ENCODE measurements at regions not wholly inside any gene's neighbourhood (a gene's known extent, or its start where the extent isn't known, plus 50 kb on each side); places are given as distances from the start of the nearest gene placed in this dataset.
"Not testable (repeated sequence)": the region's sequence is repeated elsewhere in the genome, so short reads cannot be mapped to it uniquely, and the experiment has no call there.

DNA sequence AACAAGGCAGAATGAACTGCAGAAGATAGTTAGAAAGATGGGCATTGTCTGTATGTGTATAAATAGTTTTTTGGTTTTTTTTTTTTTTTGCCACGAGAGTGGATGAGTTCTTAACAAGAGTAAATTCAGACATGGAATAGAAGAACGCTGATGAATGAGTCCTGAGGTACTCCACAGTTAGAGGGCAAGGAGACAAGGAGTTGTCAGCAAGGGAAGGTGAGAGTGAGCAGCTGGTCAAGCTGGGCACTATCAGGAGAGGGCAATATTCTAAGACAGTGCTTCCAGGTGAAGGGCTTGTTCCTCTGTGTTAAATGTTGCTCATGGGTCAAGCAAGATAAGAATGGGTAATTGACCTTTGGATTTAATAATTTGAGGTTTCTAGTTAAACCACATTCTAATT is 138.6 kb upstream of the FAM78B start:
- no peak for DNase-seq (ENCODE audit: low spot score)

GRCh38 chr1:166307261-166308188 is 140.7 kb upstream of the FAM78B start:
- no peak for DNase-seq (ENCODE audit: low spot score)

DNA sequence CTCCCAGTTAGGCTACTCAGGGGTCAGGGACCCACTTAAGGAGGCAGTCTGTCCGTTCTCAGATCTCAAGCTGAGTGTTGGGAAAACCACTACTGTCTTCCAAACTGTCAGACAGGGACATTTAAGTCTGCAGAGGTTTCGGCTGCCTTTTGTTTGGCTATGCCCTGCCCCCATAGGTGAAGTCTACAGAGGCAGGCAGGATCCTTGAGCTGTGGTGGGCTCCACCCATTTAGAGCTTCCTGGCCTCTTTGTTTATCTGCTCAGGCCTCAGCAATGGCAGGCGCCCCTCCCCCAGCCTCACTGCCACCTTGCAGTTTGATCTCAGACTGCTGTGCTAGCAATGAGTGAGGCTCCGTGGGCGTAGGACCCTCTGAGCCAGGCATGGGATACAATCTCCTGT is 149.5 kb upstream of the FAM78B start:
- DNase-seq (ENCODE audit: low spot score) = not testable (repeated sequence)

GRCh38 chr1:166322470-166322869 is 155.7 kb upstream of the FAM78B start:
- DNase-seq (ENCODE audit: low spot score) = no peak

GRCh38 chr1:166327886-166328285 is 161.1 kb upstream of the FAM78B start:
- no peak for DNase-seq (ENCODE audit: low spot score)

- DNase-seq (ENCODE audit: low spot score) = no peak
Observed at GRCh38 chr1:166328956-166329355, 162.2 kb upstream of the FAM78B start.

DNA sequence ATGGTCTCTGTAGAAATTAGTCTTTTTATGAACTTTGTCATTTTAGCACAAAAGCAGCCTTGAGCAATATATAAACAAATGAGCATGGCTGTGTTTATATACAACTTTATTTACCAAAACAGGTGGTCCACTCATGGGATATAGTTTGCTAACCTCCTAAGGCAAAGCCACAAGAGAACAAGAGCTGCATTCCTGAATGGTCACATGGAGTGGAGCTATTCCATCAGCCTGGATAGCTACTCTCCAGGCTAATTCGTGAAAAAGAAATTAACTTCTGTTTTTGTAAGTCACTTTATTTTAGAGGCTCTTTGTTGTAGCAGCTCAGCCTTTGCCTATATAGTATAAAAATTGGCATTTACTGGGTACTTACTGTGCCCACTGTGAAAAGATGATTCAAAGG is 163.3 kb upstream of the FAM78B start:
- DNase-seq (ENCODE audit: low spot score) = no peak

DNA sequence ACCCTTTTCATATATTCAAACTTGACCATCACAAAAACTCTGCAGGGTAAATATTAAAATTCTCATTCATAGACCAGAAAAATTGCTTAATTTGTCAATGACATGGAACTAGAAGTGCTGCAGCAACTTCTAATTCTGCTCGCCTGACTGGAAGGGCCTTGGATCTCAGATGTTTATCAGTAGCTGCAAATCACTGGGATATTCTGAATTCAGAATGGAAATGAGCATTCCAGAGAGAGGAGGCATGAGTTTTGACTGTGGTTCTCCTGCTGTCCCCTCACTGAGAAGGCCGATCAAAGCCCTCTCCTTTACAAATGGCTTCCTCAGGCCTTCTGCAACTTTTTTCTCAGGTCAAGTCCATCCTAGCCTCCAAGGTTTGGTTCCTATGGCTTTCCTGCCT is 171.3 kb upstream of the FAM78B start:
- DNase-seq (ENCODE audit: low spot score) = no peak

DNA sequence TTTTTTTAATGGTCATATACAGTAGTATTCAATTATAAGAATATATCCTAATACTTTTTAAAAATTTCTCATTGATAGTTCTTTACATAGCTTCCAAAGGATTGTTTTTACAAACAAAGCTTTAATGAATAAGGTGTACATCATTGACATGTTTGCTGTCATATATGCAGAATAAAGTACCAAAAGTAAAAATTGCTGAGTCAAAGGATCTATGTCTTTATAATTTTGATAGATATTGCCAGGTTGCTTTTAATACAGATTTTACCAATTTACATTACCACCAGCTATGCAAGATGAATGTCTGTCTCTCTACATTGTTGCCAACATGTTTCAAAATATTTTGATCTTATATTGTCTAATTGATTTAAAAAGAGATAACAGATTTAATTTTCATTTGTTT is 173.9 kb upstream of the FAM78B start:
- no peak for DNase-seq (ENCODE audit: low spot score)

- no peak for DNase-seq (ENCODE audit: low spot score)
Observed at GRCh38 chr1:166343276-166343675, 176.5 kb upstream of the FAM78B start.

DNA sequence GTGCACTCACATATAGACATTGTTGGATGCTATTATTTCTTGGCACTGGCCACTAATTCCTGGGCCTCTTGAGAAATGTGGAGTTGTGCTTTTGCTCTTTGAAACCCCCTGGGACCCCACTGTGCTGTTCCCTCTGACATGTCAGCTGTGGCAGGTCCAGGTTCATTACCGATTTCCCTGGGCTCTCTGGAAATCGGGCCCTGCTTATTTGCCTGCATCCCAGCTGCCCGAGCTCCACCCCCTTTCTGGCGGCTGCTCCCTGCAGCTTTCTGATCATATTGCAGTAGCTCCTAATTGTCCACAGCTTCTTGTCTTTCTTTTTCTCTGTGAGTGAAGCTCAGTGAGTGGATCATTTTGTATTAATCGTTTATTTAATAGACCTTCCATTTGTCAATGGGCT is 183.7 kb upstream of the FAM78B start:
- no peak for DNase-seq (ENCODE audit: low spot score)

- DNase-seq (ENCODE audit: low spot score) = no peak
Observed at GRCh38 chr1:166351676-166352075, 184.9 kb upstream of the FAM78B start.

DNA sequence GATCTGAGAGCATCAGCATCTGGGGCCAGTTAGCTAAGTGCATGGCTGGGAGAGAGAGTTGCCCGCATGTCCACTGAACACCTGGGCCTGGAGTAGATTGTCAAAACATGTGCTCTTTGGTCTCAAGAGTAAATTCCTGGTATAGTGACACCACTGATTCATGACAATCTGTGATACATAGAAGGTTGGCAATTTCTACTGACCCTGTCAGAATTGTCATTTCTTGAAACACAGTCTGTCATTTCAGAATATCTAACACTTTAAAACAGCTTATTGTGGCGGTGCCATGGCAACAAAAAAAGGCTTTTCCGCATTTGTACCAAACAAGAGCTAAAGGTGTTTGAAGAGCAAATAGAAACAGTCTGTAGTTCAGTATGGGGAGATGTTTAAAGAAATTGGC is 186.4 kb upstream of the FAM78B start:
- DNase-seq (ENCODE audit: low spot score) = no peak

DNA sequence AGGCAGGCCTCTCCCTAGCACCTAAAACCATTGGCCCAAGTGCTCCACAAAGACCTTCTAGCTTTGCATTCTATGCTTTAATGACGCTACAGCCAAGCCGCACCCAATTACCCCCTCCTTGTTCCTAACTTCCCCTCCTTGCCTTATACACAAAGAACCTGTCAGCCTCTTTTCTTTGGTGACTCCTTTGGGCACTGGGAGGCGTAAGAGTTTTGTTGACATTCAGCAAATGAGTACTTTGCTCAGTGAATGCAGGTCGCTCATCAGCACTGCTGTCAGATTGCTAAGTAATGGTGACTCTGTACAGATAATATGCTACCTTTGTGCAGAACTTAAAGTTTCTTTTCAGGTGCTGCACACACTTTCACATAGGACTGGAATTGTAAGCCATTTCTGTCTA is 187.6 kb upstream of the FAM78B start:
- DNase-seq (ENCODE audit: low spot score) = no peak

DNA sequence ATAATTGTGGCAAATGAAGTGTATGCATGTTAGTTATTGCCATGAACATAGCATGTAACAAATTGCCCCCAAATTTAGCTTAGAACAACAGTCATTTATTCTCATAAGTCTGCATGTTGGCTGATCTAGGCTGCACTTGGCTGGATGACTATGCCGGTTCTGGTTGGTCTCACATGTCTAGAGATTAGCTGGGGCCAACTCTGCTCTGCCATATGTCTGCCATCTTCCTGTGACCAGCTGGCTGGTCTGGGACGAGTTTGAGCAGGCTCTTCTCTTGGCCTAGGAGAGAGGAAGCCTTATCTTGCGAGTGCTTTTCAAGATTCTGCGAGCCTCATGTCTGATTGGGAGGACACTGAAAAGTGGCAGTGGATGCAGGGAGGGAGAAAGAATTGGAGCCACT is 198.3 kb upstream of the FAM78B start:
- no peak for DNase-seq (ENCODE audit: low spot score)

- no peak for DNase-seq (ENCODE audit: low spot score)
Observed at GRCh38 chr1:166368030-166368429, 201.2 kb upstream of the FAM78B start.

- DNase-seq (ENCODE audit: low spot score) = no peak
Observed at GRCh38 chr1:166377896-166378295, 211.1 kb upstream of the FAM78B start.

DNA sequence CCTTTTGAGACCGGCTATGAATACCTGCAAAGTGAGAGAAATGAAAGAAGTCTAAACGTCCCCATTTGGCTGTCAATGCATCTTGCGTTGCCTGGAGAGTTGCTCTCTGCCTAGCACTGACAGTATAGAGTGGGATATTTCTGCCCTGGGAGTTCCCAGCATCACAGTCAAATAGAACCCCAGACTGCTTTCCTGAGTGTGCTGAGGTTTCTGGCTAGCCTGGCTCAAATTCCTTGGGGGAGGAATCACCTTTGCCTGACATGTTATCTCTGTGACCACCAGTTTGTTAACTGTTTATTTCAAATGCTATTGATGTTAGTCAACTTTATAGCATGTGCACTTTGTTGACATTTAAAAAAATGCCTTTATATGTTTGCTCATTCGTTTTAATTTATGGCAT is 212.0 kb upstream of the FAM78B start:
- no peak for DNase-seq (ENCODE audit: low spot score)

DNA sequence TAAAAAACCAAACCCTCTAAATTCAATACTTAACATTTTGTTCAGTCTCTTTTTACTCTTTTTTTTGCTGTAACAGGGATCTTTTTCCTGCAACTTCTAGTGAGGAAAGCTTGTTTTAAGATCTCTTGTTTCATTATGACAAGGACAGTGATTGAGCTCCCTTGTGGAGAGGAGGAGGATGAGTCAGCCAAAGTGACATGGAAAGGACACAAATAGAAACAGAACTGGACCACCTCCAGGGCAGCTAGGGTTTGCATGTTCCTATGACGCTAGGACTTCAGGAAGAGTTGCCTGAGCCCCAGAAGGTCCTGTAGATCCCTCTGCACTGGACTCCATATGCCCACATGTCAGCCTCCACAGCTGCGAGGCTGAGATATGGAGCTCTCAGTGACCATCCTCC is 212.6 kb upstream of the FAM78B start:
- no peak for DNase-seq (ENCODE audit: low spot score)

DNA sequence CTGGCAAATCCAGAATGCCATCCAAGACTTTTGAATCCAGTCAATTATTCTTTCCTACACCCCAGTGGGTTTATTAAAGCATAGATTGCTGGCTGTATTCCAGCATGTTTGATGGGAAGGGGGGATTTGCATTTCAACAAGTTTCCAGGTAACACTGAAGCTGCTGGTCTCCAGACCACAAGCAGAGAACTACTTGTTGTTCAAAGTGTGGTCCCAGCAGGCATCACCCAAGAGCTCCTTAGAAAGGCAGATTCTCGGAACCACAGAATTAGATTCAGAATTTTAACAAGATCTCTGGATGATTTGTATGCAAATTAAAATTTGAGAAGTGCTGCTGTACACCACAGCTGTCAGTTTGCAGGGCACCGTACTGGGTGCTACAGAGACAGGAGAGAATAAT is 216.3 kb upstream of the FAM78B start:
- no peak for DNase-seq (ENCODE audit: low spot score)

DNA sequence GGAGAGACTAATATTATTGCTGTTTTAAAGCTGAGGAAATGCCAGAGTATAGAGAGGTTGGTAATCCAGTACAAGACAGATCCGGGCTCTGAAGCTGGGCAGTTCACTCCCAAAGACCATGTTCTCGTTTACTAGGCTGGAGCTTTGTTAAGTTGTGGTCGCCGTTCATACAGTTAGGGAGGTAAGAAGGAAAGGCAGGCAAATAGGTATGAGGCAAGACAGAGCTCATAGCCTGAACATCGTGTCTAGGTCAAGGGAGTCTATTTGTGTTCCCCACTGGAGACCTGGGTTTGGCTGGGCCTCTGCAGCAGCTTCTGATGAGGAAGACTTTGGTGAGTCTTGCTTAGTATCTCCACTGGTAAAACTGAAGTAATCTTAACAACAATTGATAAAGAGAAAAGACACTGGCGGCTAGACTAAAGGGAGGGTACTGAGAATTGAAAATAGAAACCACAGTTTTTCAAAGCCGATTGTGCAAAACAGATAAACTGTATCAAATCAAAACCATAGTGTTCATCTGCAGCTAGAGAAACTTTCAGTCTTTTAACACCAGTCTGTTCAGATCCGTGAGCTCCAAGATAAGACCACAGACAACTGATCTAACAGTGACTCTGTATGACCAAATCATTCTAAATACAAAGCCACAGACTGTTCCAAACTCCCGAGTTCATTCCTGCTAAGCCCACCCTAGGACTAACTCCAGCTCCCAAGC is 217.0 kb upstream of the FAM78B start:
- DNase-seq (ENCODE audit: low spot score) = no peak

- no peak for DNase-seq (ENCODE audit: low spot score)
Observed at GRCh38 chr1:166384948-166385347, 218.1 kb upstream of the FAM78B start.

DNA sequence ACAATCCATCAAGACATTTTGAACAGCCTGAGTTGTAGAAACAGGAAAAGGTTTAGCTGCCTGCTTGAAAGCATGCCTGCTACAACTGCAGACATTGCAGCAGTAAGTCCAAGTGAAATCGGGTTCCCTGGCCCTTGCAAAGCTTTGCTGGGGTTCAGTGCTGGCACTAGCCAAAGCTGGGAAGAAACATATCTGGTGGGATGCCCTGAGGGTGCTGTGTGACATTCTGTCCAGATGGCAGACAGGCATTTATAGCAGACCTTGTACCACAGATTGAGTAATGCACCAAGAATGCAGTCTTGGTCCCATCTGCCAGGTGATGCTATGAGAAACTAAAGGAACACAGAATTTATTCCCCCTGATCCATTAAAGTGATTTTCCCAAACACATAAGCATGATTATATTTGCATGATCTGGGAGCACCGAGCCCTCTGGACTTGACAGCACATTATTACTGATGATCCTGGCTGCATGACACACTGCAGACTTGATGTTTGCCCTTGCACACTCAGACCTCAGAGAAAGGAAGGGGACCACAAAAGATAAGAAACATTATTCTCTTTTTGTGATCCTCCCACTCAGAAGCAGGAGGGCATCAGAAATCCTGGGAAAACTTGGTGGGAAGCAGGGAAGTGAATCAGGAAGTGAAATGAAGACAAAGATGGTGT is 223.7 kb upstream of the FAM78B start:
- no peak for DNase-seq (ENCODE audit: low spot score)
